Esophagus muscularis mucosa (tissue), 4 donors: ENCODE measurements at regions not wholly inside any gene's neighbourhood (a gene's known extent, or its start where the extent isn't known, plus 50 kb on each side); places are given as distances from the start of the nearest gene placed in this dataset.

ENCODE experiments used
- DNase-seq: peaks from one replicate; pipeline ENCODE4 v3.0.0-alpha.2; 2017; ENCODE audit errors: extremely low spot score
- H3K27ac ChIP-seq, 4 donors: fragments of 200-600 bp; sonication (generic); replicated peaks in 1 of 4; 1 replicate in 3 of 4; 2 replicates in 1 of 4; pipeline ENCODE4 v1.5.1; 2016 to 2019; ENCODE audit warnings: mild to moderate bottlenecking in 1 of 4
- H3K27me3 ChIP-seq, 4 donors: fragments of 200-600 bp; sonication (generic); one replicate each; pipeline versions ENCODE4 v1.5.1 to v1.6.0; 2016 to 2019
- H3K36me3 ChIP-seq, 4 donors: fragments of 200-600 bp; sonication (generic); one replicate each; pipeline ENCODE4 v1.5.1; 2016 to 2019
- H3K4me1 ChIP-seq, 4 donors: fragments of 200-600 bp; sonication (generic); one replicate each; pipeline ENCODE4 v1.5.1; 2016 to 2019
- H3K4me3 ChIP-seq, 4 donors: fragments of 200-600 bp; sonication (generic); 1 replicate in 2 of 4; 2 replicates in 2 of 4; pipeline ENCODE4 v1.5.1; 2016 to 2019; ENCODE audit warnings: mild to moderate bottlenecking in 4 of 4, moderate library complexity in 1 of 4
- H3K9me3 ChIP-seq, 4 donors: fragments of 200-600 bp; sonication (generic); 1 replicate in 3 of 4; 2 replicates in 1 of 4; pipeline ENCODE4 v1.5.1; 2016 to 2019
- CTCF ChIP-seq, 3 experiments: fragments of 200-600 bp in 2 of 3; fragments of 450-650 bp in 1 of 3; sonication (generic) in 2 of 3; IDR thresholded peaks; one replicate each; pipeline ENCODE4 v1.5.1; 2017 to 2019; ENCODE audit warnings: antibody characterized with exemption in 3 of 3, mild to moderate bottlenecking in 2 of 3, moderate library complexity in 1 of 3
- EP300 ChIP-seq: sonication (generic); formaldehyde crosslinking; IDR thresholded peaks from one replicate; pipeline ENCODE4 v1.6.1; 2017; ENCODE audit warnings: antibody characterized with exemption
- POLR2A ChIP-seq: fragments of 450-650 bp; IDR thresholded peaks from one replicate; pipeline ENCODE4 v1.6.1; 2017; ENCODE audit warnings: antibody characterized with exemption, moderate library complexity, mild to moderate bottlenecking, low read depth
- POLR2AphosphoS5 ChIP-seq, 2 donors: sonication (generic); formaldehyde crosslinking; IDR thresholded peaks; one replicate each; pipeline ENCODE4 v1.6.1; 2017; ENCODE audit warnings: antibody characterized with exemption in 2 of 2
- WGBS: methylation state at CpG from one replicate; pipeline ENCODE4 v1.1.5; 2018; 5-methylcytosine and 5-hydroxymethylcytosine counted together
- intact Hi-C: fragments of 100-400 bp; cut with DNase I; formaldehyde crosslinking; loops from one replicate; pipeline ENCODE4 v1.15.1; 2023

DNA sequence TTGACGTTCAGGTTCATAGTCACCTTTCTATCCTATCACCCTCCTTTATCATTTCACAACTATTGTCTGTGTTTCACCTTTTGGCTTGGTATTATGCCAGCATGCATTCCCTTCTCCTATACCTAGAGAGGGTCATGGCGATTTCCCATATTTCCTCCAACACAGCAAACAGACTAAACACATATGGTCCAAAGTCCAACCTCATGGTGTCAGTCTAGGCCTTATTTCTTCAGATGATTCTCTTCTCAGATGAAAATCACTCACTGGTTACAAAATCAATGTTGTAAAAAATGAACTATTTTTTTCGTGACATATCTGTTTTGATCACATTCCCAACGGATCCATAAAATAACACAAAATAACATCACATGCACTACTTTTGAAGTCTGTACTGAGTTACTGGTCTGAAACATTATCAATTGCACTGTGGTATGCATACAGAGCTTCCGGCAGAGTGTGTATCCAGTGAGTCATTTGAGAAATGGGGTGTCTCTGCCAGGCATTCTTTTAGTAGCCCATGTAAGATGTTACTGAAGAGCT is 204.8 kb upstream of the GALNT5 start:
- Histone ChIP-seq H3K27ac (no peak overlapping the region), H3K36me3 (no peaks in the 10 kb centered on the region), H3K4me3 (no peak overlapping the region), H3K9me3 (no peaks in the 10 kb centered on the region), H3K4me1 (peaks cover 0 to 16% (median 9%) of the 10 kb centered on the region in 4 donors), H3K27me3 (no peaks in the 10 kb centered on the region)
- TF ChIP-seq EP300 (no peak), POLR2AphosphoS5 (IDR thresholded peaks at IDR 0.05) (no peak), POLR2A (no peak), CTCF (IDR thresholded peaks at IDR 0.05) (no peak)
- WGBS = 72% methylated on average over 5 of the region's 5 CpGs
- DNase-seq = no peak
- intact Hi-C loops = loop anchor here (10.0 kb wide), 1 partner anchor 718 kb away; the partner anchor contains the start of gene NR4A2

GRCh38 chr2:157053876-157054275 is 203.6 kb upstream of the GALNT5 start:
- 89% methylated on average over 1 of the region's 1 CpG for WGBS
- DNase-seq = no peak
- intact Hi-C loops = loop anchor here (10.0 kb wide), 1 partner anchor 719 kb away; the partner anchor contains the start of gene NR4A2
- Histone ChIP-seq H3K27ac (no peak overlapping the region), H3K4me3 (no peak overlapping the region), H3K36me3 (no peaks in the 10 kb centered on the region), H3K27me3 (no peaks in the 10 kb centered on the region), H3K9me3 (no peaks in the 10 kb centered on the region), H3K4me1 (peaks cover 0 to 16% (median 9%) of the 10 kb centered on the region in 4 donors)
- TF ChIP-seq POLR2AphosphoS5 (IDR thresholded peaks at IDR 0.05) (no peak), POLR2A (no peak), CTCF (IDR thresholded peaks at IDR 0.05) (no peak), EP300 (no peak)

GRCh38 chr2:157055660-157056199 is 201.8 kb upstream of the GALNT5 start:
- intact Hi-C loops = loop anchor here (10.0 kb wide), 1 partner anchor 721 kb away; the partner anchor contains the start of gene NR4A2
- H3K4me3 ChIP-seq = peak overlapping the region in 1 of 4 donors; percentile 14

DNA sequence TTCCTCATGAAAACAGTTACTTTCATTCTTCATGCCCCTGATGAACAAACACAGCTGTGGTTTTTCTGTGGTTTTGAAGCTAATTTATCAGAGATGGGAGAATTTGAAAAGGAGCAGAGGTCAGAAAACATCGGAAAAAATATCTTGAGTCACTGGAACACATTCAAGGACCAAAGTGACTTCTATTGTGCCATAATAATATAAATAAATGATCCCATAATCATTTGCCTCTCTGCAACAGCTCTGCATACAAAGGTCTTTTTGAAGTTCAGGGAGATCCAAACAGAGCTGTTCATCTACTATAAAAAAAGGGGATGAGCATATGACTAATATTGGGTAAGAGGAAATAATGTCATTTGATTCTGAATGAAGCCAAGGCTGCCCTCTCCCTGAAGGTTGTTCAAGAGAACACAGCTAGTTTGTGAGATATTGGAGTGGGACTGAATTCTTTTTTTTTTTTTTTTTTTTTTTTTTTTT is 201.3 kb upstream of the GALNT5 start:
- Histone ChIP-seq H3K4me1 (peaks cover 0 to 16% (median 9%) of the 10 kb centered on the region in 4 donors), H3K27me3 (no peaks in the 10 kb centered on the region), H3K4me3 (peak overlapping the region in 1 of 4 donors; percentile 14), H3K27ac (peak overlapping the region in 2 of 4 donors; percentile 13 to 21), H3K36me3 (no peaks in the 10 kb centered on the region), H3K9me3 (no peaks in the 10 kb centered on the region)
- intact Hi-C loops = loop anchor here (10.0 kb wide), 1 partner anchor 721 kb away; the partner anchor contains the start of gene NR4A2
- no peak for DNase-seq
- WGBS = 13% methylated on average over 1 of the region's 1 CpG
- TF ChIP-seq CTCF (IDR thresholded peaks at IDR 0.05) (no peak), POLR2AphosphoS5 (IDR thresholded peaks at IDR 0.05) (no peak), POLR2A (no peak), EP300 (no peak)

More at GRCh38 chr2:157055660-157056199, 201.8 kb upstream of the GALNT5 start:
- H3K36me3 ChIP-seq = no peaks in the 10 kb centered on the region
- peaks cover 0 to 16% (median 9%) of the 10 kb centered on the region in 4 donors for H3K4me1 ChIP-seq
- TF ChIP-seq CTCF (IDR thresholded peaks at IDR 0.05) = peak; percentile 35 to 57 (median 45)
- no peak for TF ChIP-seq POLR2A
- no peak for TF ChIP-seq EP300
- TF ChIP-seq POLR2AphosphoS5 (IDR thresholded peaks at IDR 0.05) = no peak
- no peaks in the 10 kb centered on the region for H3K27me3 ChIP-seq
- peak overlapping the region in 2 of 4 donors; percentile 13 to 21 for H3K27ac ChIP-seq
- WGBS = 16% methylated on average over 2 of the region's 2 CpGs
- no peak for DNase-seq
- no peaks in the 10 kb centered on the region for H3K9me3 ChIP-seq
